IMR-90 (cell line): ENCODE measurements at regions not wholly inside any gene's neighbourhood (a gene's known extent, or its start where the extent isn't known, plus 50 kb on each side); places are given as distances from the start of the nearest gene placed in this dataset.
A peak's percentile ranks its signal among the peaks of the same experiment; 100 is the strongest.

ENCODE experiments used
- ATAC-seq: fragments of 200-7000 bp; cut with Tn5 transposase; 2 replicates; pipeline ENCODE4 v1.9.1; 2020; ENCODE audit warnings: low read depth, mild to moderate bottlenecking, moderate library complexity
- BruUV-seq: library from RNA; stranded (reverse); fragments of 400-500 nt; replicated peaks from 2 replicates; lab custom pipeline; 2021; lab: Mats Ljungman, UMichigan
- CTCF ChIA-PET: fragments of 300-600 bp; formaldehyde crosslinking; extraction: SDS; loops from one replicate; lab custom pipeline; 2021; ENCODE audit warnings: antibody characterized with exemption; lab: Yijun Ruan, JAX
- POLR2A ChIA-PET: fragments of 300-600 bp; sonication (Branson Sonifier 250); formaldehyde crosslinking; loops from one replicate; lab custom pipeline; 2022; ENCODE audit warnings: antibody characterized with exemption; ENCODE audit not compliant: unreplicated experiment; lab: Charles Lee
- DNase-seq: peaks from one replicate; pipeline ENCODE4 v3.0.0; 2013
- H2AFZ ChIP-seq: replicated peaks from 2 replicates; pipeline ENCODE3; 2013; ENCODE audit warnings: low read length, mild to moderate bottlenecking; ENCODE audit not compliant: poor library complexity
- H2AK5ac ChIP-seq: 2 replicates; pipeline ENCODE4 v1.6.1; 2013; ENCODE audit warnings: low read depth, low read length, inconsistent platforms
- H2AK9ac ChIP-seq: replicated peaks from 2 replicates; pipeline ENCODE3; 2013; ENCODE audit warnings: mild to moderate bottlenecking, low read depth, low read length, moderate library complexity; ENCODE audit not compliant: poor library complexity
- H2BK120ac ChIP-seq: 2 replicates; pipeline ENCODE4 v1.6.1; 2013; ENCODE audit warnings: low read depth, low read length, inconsistent platforms
- H2BK15ac ChIP-seq: 3 replicates; pipeline ENCODE4 v1.6.1; 2013; ENCODE audit warnings: low read depth, low read length, inconsistent platforms
- H2BK20ac ChIP-seq: 2 replicates; pipeline ENCODE4 v1.6.1; 2013; ENCODE audit warnings: low read depth, mild to moderate bottlenecking, inconsistent platforms, low read length, moderate library complexity
- H2BK5ac ChIP-seq: 2 replicates; pipeline ENCODE4 v1.6.1; 2013; ENCODE audit warnings: mild to moderate bottlenecking, low read depth, low read length, inconsistent platforms; ENCODE audit not compliant: poor library complexity, severe bottlenecking
- H3K14ac ChIP-seq: replicated peaks from 2 replicates; pipeline ENCODE4 v1.6.1; 2013; ENCODE audit warnings: low read depth, low read length, inconsistent platforms
- H3K18ac ChIP-seq: 2 replicates; pipeline ENCODE4 v1.6.1; 2013; ENCODE audit warnings: low read depth, low read length, control low read depth
- H3K23ac ChIP-seq: 2 replicates; pipeline ENCODE4 v1.6.1; 2013; ENCODE audit warnings: low read depth, low read length, inconsistent platforms
- H3K27ac ChIP-seq: 2 replicates; pipeline ENCODE4 v1.5.1; 2013; ENCODE audit warnings: mild to moderate bottlenecking, control low read depth, low read length; ENCODE audit not compliant: insufficient read depth
- H3K27me3 ChIP-seq: 2 replicates; pipeline ENCODE4 v1.6.1; 2013; ENCODE audit warnings: low read length; ENCODE audit not compliant: control insufficient read depth, insufficient read depth
- H3K36me3 ChIP-seq: 2 replicates; pipeline ENCODE4 v1.6.1; 2013; ENCODE audit warnings: low read length, mixed read lengths; ENCODE audit not compliant: control insufficient read depth, insufficient read depth
- H3K4ac ChIP-seq: 2 replicates; pipeline ENCODE4 v1.6.1; 2013; ENCODE audit warnings: low read depth, low read length, inconsistent platforms
- H3K4me1 ChIP-seq: 2 replicates; pipeline ENCODE4 v1.6.1; 2013; ENCODE audit warnings: low read length, mixed read lengths; ENCODE audit not compliant: control insufficient read depth, insufficient read depth
- H3K4me2 ChIP-seq: 2 replicates; pipeline ENCODE4 v1.6.1; 2013; ENCODE audit warnings: low read depth, mild to moderate bottlenecking, control low read depth, low read length, moderate library complexity
- H3K4me3 ChIP-seq: 2 replicates; pipeline ENCODE4 v1.5.1; 2013; ENCODE audit warnings: low read depth, mild to moderate bottlenecking, control low read depth, low read length, moderate library complexity; ENCODE audit not compliant: insufficient read depth
- H3K56ac ChIP-seq: 2 replicates; pipeline ENCODE4 v1.6.1; 2013; ENCODE audit warnings: low read length, inconsistent platforms; ENCODE audit not compliant: insufficient read depth; ENCODE audit errors: extremely low read depth
- H3K79me1 ChIP-seq, 2 experiments: 2 replicates each; pipeline ENCODE4 v1.6.1; 2013; ENCODE audit warnings: low read length in 2 of 2, inconsistent platforms in 1 of 2, low read depth in 1 of 2
- H3K9ac ChIP-seq: 2 replicates; pipeline ENCODE4 v1.6.1; 2013; ENCODE audit warnings: low read depth, low read length, control low read depth
- H3K9me1 ChIP-seq: 2 replicates; pipeline ENCODE4 v1.6.1; 2013; ENCODE audit warnings: low read length, inconsistent platforms; ENCODE audit not compliant: insufficient read depth
- H3K9me3 ChIP-seq: 2 replicates; pipeline ENCODE4 v1.6.1; 2013; ENCODE audit warnings: low read length; ENCODE audit not compliant: control insufficient read depth, insufficient read depth
- H4K20me1 ChIP-seq: 2 replicates; pipeline ENCODE4 v1.6.1; 2013; ENCODE audit warnings: low read length, inconsistent platforms; ENCODE audit not compliant: insufficient read depth
- H4K5ac ChIP-seq: 2 replicates; pipeline ENCODE4 v1.6.1; 2013; ENCODE audit warnings: mild to moderate bottlenecking, low read depth, low read length, control low read depth
- H4K8ac ChIP-seq, 2 experiments: 2 replicates each; pipeline ENCODE4 v1.6.1; 2013; ENCODE audit warnings: low read depth in 2 of 2, low read length in 2 of 2, control low read depth in 1 of 2, inconsistent platforms in 1 of 2
- H4K91ac ChIP-seq: 2 replicates; pipeline ENCODE4 v1.6.1; 2013; ENCODE audit warnings: low read depth, low read length, inconsistent platforms; ENCODE audit not compliant: insufficient read depth
- MAFK ChIP-seq: IDR thresholded peaks from 2 replicates; pipeline ENCODE4 v1.6.1; 2012; ENCODE audit warnings: low read depth, low read length, improper control_type of control experiment
- NFE2L2 ChIP-seq: fragments of 150-350 bp; IDR thresholded peaks from 2 replicates; pipeline ENCODE4 v1.6.1; 2016; ENCODE audit warnings: low read depth, mild to moderate bottlenecking, low read length
- dilution Hi-C: fragments of 300-500 bp; cut with HindIII; formaldehyde crosslinking; loops from one replicate; pipeline ENCODE4 v1.14.3; 2018; ENCODE audit warnings: low sequenced_read_pairs; ENCODE audit not compliant: unreplicated experiment
- in situ Hi-C: fragments of 300-500 bp; cut with MboI; formaldehyde crosslinking; loops from 3 replicates; pipeline ENCODE4 v1.14.3; 2019; ENCODE audit warnings: low sequenced_read_pairs, inconsistent platforms, mixed read lengths
- intact Hi-C: fragments of 100-400 bp; cut with micrococcal nuclease; formaldehyde crosslinking; loops from 2 replicates; pipeline ENCODE4 v1.10.0; 2022

GRCh38 chr12:17572250-17572649, 517.7 kb downstream of the RERGL start:
- Histone ChIP-seq H3K23ac (no peak overlapping the region), H4K5ac (no peak overlapping the region), H2AFZ (no peak overlapping the region), H2BK15ac (no peak overlapping the region), H3K9me1 (no peaks in the 10 kb centered on the region), H3K4ac (no peak overlapping the region), H3K9ac (no peak overlapping the region), H3K4me3 (no peak overlapping the region), H3K56ac (no peak overlapping the region), H4K20me1 (no peaks in the 10 kb centered on the region), H4K8ac (no peak overlapping the region), H2BK120ac (no peak overlapping the region), H4K91ac (no peak overlapping the region), H3K14ac (no peak overlapping the region), H2AK5ac (no peak overlapping the region), H2BK20ac (no peak overlapping the region), H2AK9ac (no peak overlapping the region), H3K4me2 (no peak overlapping the region), H3K27me3 (no peaks in the 10 kb centered on the region), H3K4me1 (no peaks in the 10 kb centered on the region), H3K18ac (no peak overlapping the region), H3K79me1 (no peaks in the 10 kb centered on the region), H3K9me3 (no peaks in the 10 kb centered on the region), H2BK5ac (no peak overlapping the region), H3K36me3 (no peaks in the 10 kb centered on the region), H3K27ac (no peak overlapping the region)
- BruUV-seq = no TSS peak
- POLR2A ChIA-PET = no interaction called here
- ATAC-seq = no peak
- no peak for TF ChIP-seq NFE2L2
- TF ChIP-seq MAFK = peak; percentile 68
- in situ Hi-C loops = no loop called here
- no peak for DNase-seq
- CTCF ChIA-PET = no interaction called here
- dilution Hi-C loops = no loop called here
- intact Hi-C loops = no loop called here
